K562 (cell line): ENCODE measurements at regions not wholly inside any gene's neighbourhood (a gene's known extent, or its start where the extent isn't known, plus 50 kb on each side); places are given as distances from the start of the nearest gene placed in this dataset.

Source experiments
- ATAC-seq: fragments of 200-7000 bp; cut with Tn5 transposase; 3 replicates; pipeline ENCODE4 v1.9.1; 2020; ENCODE audit warnings: moderate library complexity
- BruUV-seq: library from RNA; stranded (reverse); fragments of 400-500 nt; replicated peaks from 2 replicates; lab custom pipeline; 2021; lab: Mats Ljungman, UMichigan
- CTCF ChIA-PET: fragments of 300-600 bp; formaldehyde crosslinking; extraction: SDS; loops from one replicate; lab custom pipeline; 2021; ENCODE audit warnings: low intra/inter-chr PET ratio; lab: Yijun Ruan, JAX
- POLR2A ChIA-PET: fragments of 300-600, 350-650 bp; sonication (Branson Sonifier 250); formaldehyde crosslinking; extraction: SDS; loops from one replicate; lab custom pipeline; 2021; ENCODE audit warnings: antibody characterized with exemption, inconsistent platforms; lab: Yijun Ruan, JAX
- DNase-seq, 4 experiments: peaks; one replicate each; pipeline versions ENCODE4 v3.0.0 to v3.0.0-alpha.2; 2011 to 2018; ENCODE audit warnings: low spot score in 3 of 4, mixed read lengths in 3 of 4; ENCODE audit errors: extremely low read depth in 1 of 4
- FAIRE-seq: peaks from 2 replicates; lab custom pipeline; 2011; peaks lifted over from hg19 to GRCh38; lab: Jason Lieb, UNC
- H2AFZ ChIP-seq: 2 replicates; pipeline ENCODE4 v1.6.0; 2011; ENCODE audit warnings: low read depth, low read length, control low read depth, inconsistent platforms
- H3K27ac ChIP-seq: fragments of 200-600 bp; 3 replicates; pipeline ENCODE4 v1.8.0; 2011; ENCODE audit warnings: low read depth, mild to moderate bottlenecking, control low read depth, inconsistent platforms, low read length, moderate library complexity, mixed read lengths; ENCODE audit errors: extremely low read depth
- H3K27me3 ChIP-seq, 2 experiments: fragments of 300-600 bp in 1 of 2; 2 replicates in 1 of 2; 3 replicates in 1 of 2; pipeline versions ENCODE4 v1.6.0 to v1.8.0; 2011; ENCODE audit warnings: inconsistent platforms in 2 of 2, low read length in 2 of 2, mild to moderate bottlenecking in 1 of 2, mixed read lengths in 1 of 2, moderate library complexity in 1 of 2; ENCODE audit not compliant: control insufficient read depth in 2 of 2, insufficient read depth in 2 of 2
- H3K36me3 ChIP-seq: fragments of 300-600 bp; 3 replicates; pipeline ENCODE4 v1.8.0; 2011; ENCODE audit warnings: mild to moderate bottlenecking, low read length, inconsistent platforms; ENCODE audit not compliant: control insufficient read depth, insufficient read depth
- H3K4me1 ChIP-seq, 2 experiments: fragments of 200-600 bp in 1 of 2; replicated peaks in 1 of 2; 2 replicates in 1 of 2; 3 replicates in 1 of 2; pipeline versions ENCODE4 v1.5.1 to v1.8.0; 2011; ENCODE audit warnings: inconsistent platforms in 2 of 2, low read length in 2 of 2, mild to moderate bottlenecking in 1 of 2, mixed read lengths in 1 of 2, moderate library complexity in 1 of 2; ENCODE audit not compliant: control insufficient read depth in 2 of 2, insufficient read depth in 2 of 2
- H3K4me2 ChIP-seq: 2 replicates; pipeline ENCODE4 v1.6.1; 2011; ENCODE audit warnings: low read length, control low read depth, inconsistent platforms, mixed read lengths; ENCODE audit not compliant: insufficient read depth
- H3K4me3 ChIP-seq: fragments of 200-600 bp; sonication (generic), shearing (Covaris generic); 2 replicates; pipeline ENCODE4 v1.5.1; 2016; ENCODE audit warnings: control low read depth, inconsistent platforms
- H3K79me2 ChIP-seq: fragments of 200-600 bp; 3 replicates; pipeline ENCODE4 v1.8.0; 2011; ENCODE audit warnings: low read length, inconsistent platforms; ENCODE audit not compliant: control insufficient read depth, insufficient read depth
- H3K9ac ChIP-seq, 2 experiments: 2 replicates each; pipeline versions ENCODE4 v1.6.0 to v1.6.1; 2011; ENCODE audit warnings: low read depth in 2 of 2, low read length in 2 of 2, control low read depth in 1 of 2, inconsistent platforms in 1 of 2, mild to moderate bottlenecking in 1 of 2, mixed read lengths in 1 of 2; ENCODE audit not compliant: insufficient read depth in 1 of 2
- H3K9me1 ChIP-seq: one replicate; pipeline ENCODE4 v1.6.0; 2011; ENCODE audit warnings: inconsistent platforms, mild to moderate bottlenecking, low read length, moderate library complexity; ENCODE audit not compliant: control insufficient read depth, insufficient read depth
- H3K9me3 ChIP-seq: replicated peaks from 2 replicates; pipeline ENCODE4 v1.5.1; 2011; ENCODE audit warnings: low read depth, low read length, inconsistent platforms; ENCODE audit not compliant: control insufficient read depth, insufficient read depth
- H4K20me1 ChIP-seq: replicated peaks from 2 replicates; pipeline ENCODE4 v1.6.1; 2011; ENCODE audit warnings: low read length, inconsistent platforms, mixed read lengths; ENCODE audit not compliant: control insufficient read depth, insufficient read depth
- BMI1 ChIP-seq: fragments of 150-350 bp; IDR thresholded peaks from 2 replicates; pipeline ENCODE4 v1.6.1; 2014; ENCODE audit warnings: low read length
- BRD9 ChIP-seq: fragments of 450-650 bp; IDR thresholded peaks from 2 replicates; pipeline ENCODE4 v1.6.1; 2018; ENCODE audit warnings: low read depth; ENCODE audit not compliant: partially characterized antibody
- CSDE1 ChIP-seq, 2 experiments: fragments of 450-650 bp; IDR thresholded peaks; 2 replicates each; pipeline ENCODE4 v1.6.1; 2016; ENCODE audit warnings: mild to moderate bottlenecking in 1 of 2
- HEY1 ChIP-seq: fragments of 250-450 bp; sonication (Bioruptor Pico); IDR thresholded peaks from 2 replicates; pipeline ENCODE4 v1.5.0; 2020; ENCODE audit warnings: mild to moderate bottlenecking, moderate library complexity, borderline replicate concordance
- MCM7 ChIP-seq, 2 experiments: fragments of 450-650 bp; IDR thresholded peaks; 2 replicates each; pipeline ENCODE4 v1.6.1; 2016 to 2018
- RAD51 ChIP-seq: fragments of 450-650 bp; IDR thresholded peaks from 2 replicates; pipeline ENCODE4 v1.7.1; 2016; ENCODE audit warnings: low read depth, mild to moderate bottlenecking, borderline replicate concordance
- RBM22 ChIP-seq: fragments of 200-400 bp; formaldehyde crosslinking; IDR thresholded peaks from 2 replicates; pipeline ENCODE4 v1.6.1; 2018; ENCODE audit warnings: low read length, low read depth; ENCODE audit not compliant: poor library complexity, severe bottlenecking
- RBM34 ChIP-seq: fragments of 200-400 bp; formaldehyde crosslinking; IDR thresholded peaks from 2 replicates; pipeline ENCODE4 v1.6.1; 2018; ENCODE audit warnings: low read length, borderline replicate concordance; ENCODE audit not compliant: insufficient read depth
- RBM39 ChIP-seq: fragments of 200-400 bp; formaldehyde crosslinking; optimal IDR thresholded peaks from 2 replicates; pipeline ENCODE3; 2018; ENCODE audit warnings: low read depth, low read length
- SP2 ChIP-seq: IDR thresholded peaks from 2 replicates; pipeline ENCODE4 v1.6.1; 2011; ENCODE audit warnings: mild to moderate bottlenecking, low read depth, low read length, moderate library complexity; ENCODE audit not compliant: poor library complexity, severe bottlenecking; ENCODE audit errors: extremely low read depth
- TBP ChIP-seq: optimal IDR thresholded peaks from 2 replicates; pipeline ENCODE3; 2011; ENCODE audit warnings: low read depth, low read length, improper control_type of control experiment
- ZKSCAN1 ChIP-seq: fragments of 150-350 bp; IDR thresholded peaks from 2 replicates; pipeline ENCODE4 v1.6.1; 2016; ENCODE audit warnings: low read depth, low read length
- ZNF561 ChIP-seq: fragments of 450-650 bp; formaldehyde crosslinking; conservative IDR thresholded peaks from 2 replicates; pipeline ENCODE4 v1.4.0; 2020; ENCODE audit warnings: mild to moderate bottlenecking, moderate library complexity
- WGBS: fragments of 100-300 bp; shearing (Covaris generic); methylation state at CpG from one replicate; pipeline ENCODE4 v1.1.6; 2016; ENCODE audit warnings: low coverage, mixed read lengths; ENCODE audit not compliant: insufficient coverage; ENCODE audit errors: missing lambda C conversion rate; 5-methylcytosine and 5-hydroxymethylcytosine counted together
- in situ Hi-C: fragments of 300-500 bp; cut with MboI; formaldehyde crosslinking; loops from 4 replicates; pipeline ENCODE4 v1.15.0; 2018; ENCODE audit warnings: inconsistent platforms, mixed read lengths
- intact Hi-C: fragments of 100-400 bp; cut with micrococcal nuclease; formaldehyde crosslinking; loops from 2 replicates; pipeline ENCODE4 v1.14.2; 2022
- TF ChIP-seq, protein P1 (sequence below), 2 experiments: fragments of 450-650 bp in 1 of 2; sonication (generic) in 1 of 2; formaldehyde crosslinking in 1 of 2; IDR thresholded peaks in 1 of 2; conservative IDR thresholded peaks in 1 of 2; 2 replicates each; pipeline versions ENCODE4 v1.6.1 to v1.8.1; 2016 to 2023; ENCODE audit warnings: mild to moderate bottlenecking in 2 of 2, moderate library complexity in 2 of 2, inconsistent platforms in 1 of 2, missing genetic modification reagents in 1 of 2
- TF ChIP-seq, protein P2 (sequence below): sonication (generic); formaldehyde crosslinking; IDR thresholded peaks from 2 replicates; pipeline ENCODE4 v1.8.0; 2022; ENCODE audit warnings: missing genetic modification reagents, mild to moderate bottlenecking, moderate library complexity, borderline replicate concordance

DNA sequence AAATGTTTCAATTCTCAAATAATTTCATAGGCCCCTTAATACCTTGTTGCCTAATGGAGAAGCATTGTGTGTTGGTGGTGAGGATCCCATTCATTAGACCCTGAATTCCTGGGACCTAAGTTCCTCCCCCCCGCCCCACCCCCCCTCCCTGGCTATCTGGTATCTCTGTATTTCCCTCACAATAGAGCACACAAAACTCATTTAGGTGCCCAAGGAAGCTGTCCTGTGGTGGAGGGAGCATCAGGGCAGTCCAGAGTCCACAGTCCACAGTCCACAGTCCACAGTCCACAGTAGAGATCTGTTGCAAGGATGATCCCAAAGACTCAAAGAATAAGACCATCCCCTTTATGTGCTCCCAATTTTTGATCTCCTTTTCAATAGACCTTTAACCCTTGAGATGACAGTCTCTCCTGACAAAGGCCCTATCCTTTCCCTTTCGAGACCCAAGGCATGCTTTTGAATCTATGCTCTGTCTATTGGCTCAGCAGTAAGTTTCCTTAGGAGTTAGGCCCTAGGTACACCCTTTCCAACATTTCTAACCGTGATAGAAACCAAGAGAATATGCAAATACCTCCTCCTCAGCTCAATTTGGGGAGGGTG lies 123.9 kb downstream of the ZBTB18 start (continued):
- TF ChIP-seq HEY1 (CRISPR knock-in tag) (no peak), SP2 (no peak), TBP (no peak), BMI1 (no peak)
- TF ChIP-seq, protein P1, sequence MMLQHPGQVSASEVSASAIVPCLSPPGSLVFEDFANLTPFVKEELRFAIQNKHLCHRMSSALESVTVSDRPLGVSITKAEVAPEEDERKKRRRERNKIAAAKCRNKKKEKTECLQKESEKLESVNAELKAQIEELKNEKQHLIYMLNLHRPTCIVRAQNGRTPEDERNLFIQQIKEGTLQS (IDR thresholded peaks at IDR 0.05) = no peak
- TF ChIP-seq, protein P1 (CRISPR knock-in tag; conservative IDR thresholded peaks at IDR 0.05) = no peak

DNA sequence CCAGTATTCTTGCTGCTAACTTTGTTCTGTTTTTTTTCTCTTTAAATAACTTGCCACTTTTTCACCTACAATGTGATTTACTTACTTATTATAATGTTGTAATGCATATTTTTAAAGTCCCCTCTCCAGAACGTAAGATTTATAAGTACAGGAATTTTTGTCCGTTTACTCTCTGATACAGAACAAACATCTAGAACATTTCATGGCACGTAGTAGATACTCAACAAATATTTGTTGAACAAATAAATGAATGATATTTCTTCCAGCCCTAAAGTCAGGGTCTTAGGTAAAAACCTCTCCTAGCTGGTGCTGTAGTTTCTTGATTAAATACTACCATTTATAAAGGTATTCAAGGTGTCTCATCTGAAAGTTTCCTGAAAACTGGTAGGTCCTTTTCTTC lies 125.1 kb downstream of the ZBTB18 start:
- in situ Hi-C loops = no loop called here
- Histone ChIP-seq H3K4me1 (no peaks in the 10 kb centered on the region), H3K4me3 (no peak overlapping the region), H2AFZ (no peak overlapping the region), H3K4me2 (no peak overlapping the region), H3K9me1 (peaks cover 1% of the 10 kb centered on the region), H3K9ac (no peak overlapping the region), H4K20me1 (no peaks in the 10 kb centered on the region; the same call in 1 of the 2 replicates), H3K36me3 (no peaks in the 10 kb centered on the region), H3K27me3 (peaks cover 24 to 31% of the 10 kb centered on the region in 2 experiments), H3K79me2 (no peaks in the 10 kb centered on the region), H3K27ac (no peak overlapping the region), H3K9me3 (no peaks in the 10 kb centered on the region)
- ChIA-PET CTCF (no interaction called here), POLR2A (no interaction called here)
- DNase-seq (no peak), ATAC-seq (no peak), FAIRE-seq (no peak)
- WGBS = 1% methylated on average over 3 of the region's 3 CpGs
- BruUV-seq = no TSS peak
- TF ChIP-seq, protein P2, sequence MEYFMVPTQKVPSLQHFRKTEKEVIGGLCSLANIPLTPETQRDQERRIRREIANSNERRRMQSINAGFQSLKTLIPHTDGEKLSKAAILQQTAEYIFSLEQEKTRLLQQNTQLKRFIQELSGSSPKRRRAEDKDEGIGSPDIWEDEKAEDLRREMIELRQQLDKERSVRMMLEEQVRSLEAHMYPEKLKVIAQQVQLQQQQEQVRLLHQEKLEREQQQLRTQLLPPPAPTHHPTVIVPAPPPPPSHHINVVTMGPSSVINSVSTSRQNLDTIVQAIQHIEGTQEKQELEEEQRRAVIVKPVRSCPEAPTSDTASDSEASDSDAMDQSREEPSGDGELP (CRISPR knock-in tag) = no peak
- TF ChIP-seq ZNF561 (CRISPR knock-in tag) (no peak), RBM34 (no peak), CSDE1 (IDR thresholded peaks at IDR 0.05) (no peak), RBM22 (no peak), RBM39 (no peak), MCM7 (IDR thresholded peaks at IDR 0.05) (no peak), ZKSCAN1 (no peak), RAD51 (no peak), BRD9 (no peak)
- intact Hi-C loops = no loop called here
